Ascending aorta (tissue), 2 donors: ENCODE measurements at regions not wholly inside any gene's neighbourhood (a gene's known extent, or its start where the extent isn't known, plus 50 kb on each side); places are given as distances from the start of the nearest gene placed in this dataset.
"Not testable (repeated sequence)": the region's sequence is repeated elsewhere in the genome, so short reads cannot be mapped to it uniquely, and the experiment has no call there.

Source experiments
- DNase-seq, 2 donors: peaks; one replicate each; pipeline ENCODE4 v3.0.0-alpha.2; 2019; ENCODE audit warnings: low spot score in 2 of 2
- H3K27ac ChIP-seq, 2 donors: fragments of 200-600 bp; sonication (generic); one replicate each; pipeline ENCODE4 v1.5.1; 2016 to 2017; ENCODE audit warnings: mild to moderate bottlenecking in 1 of 2
- H3K27me3 ChIP-seq: fragments of 200-600 bp; sonication (generic); one replicate; pipeline ENCODE4 v1.5.1; 2017
- H3K36me3 ChIP-seq, 2 donors: fragments of 200-600 bp; sonication (generic); one replicate each; pipeline ENCODE4 v1.5.1; 2016
- H3K4me1 ChIP-seq, 2 donors: fragments of 200-600 bp; sonication (generic); one replicate each; pipeline ENCODE4 v1.5.1; 2016 to 2017; ENCODE audit warnings: mild to moderate bottlenecking in 1 of 2
- H3K4me3 ChIP-seq, 2 donors: fragments of 200-600 bp; sonication (generic); one replicate each; pipeline ENCODE4 v1.5.1; 2016 to 2017; ENCODE audit warnings: mild to moderate bottlenecking in 1 of 2
- H3K9me3 ChIP-seq, 2 donors: fragments of 200-600 bp; sonication (generic); one replicate each; pipeline ENCODE4 v1.5.1; 2016
- CTCF ChIP-seq, 3 experiments: fragments of 200-600 bp in 2 of 3; fragments of 450-650 bp in 1 of 3; sonication (generic) in 2 of 3; IDR thresholded peaks; one replicate each; pipeline ENCODE4 v1.5.1; 2016 to 2019; ENCODE audit warnings: antibody characterized with exemption in 3 of 3, mild to moderate bottlenecking in 1 of 3, moderate library complexity in 1 of 3
- intact Hi-C: fragments of 100-400 bp; cut with DNase I; formaldehyde crosslinking; loops from one replicate; pipeline ENCODE4 v1.15.1; 2023

GRCh38 chr5:121640298-121640697 is 211.4 kb upstream of the FTMT start:
- no peak overlapping the region for H3K27ac ChIP-seq
- no peak for DNase-seq
- H3K4me3 ChIP-seq = no peak overlapping the region
- H3K4me1 ChIP-seq = no peaks in the 10 kb centered on the region
- no peaks in the 10 kb centered on the region for H3K9me3 ChIP-seq
- no peak for TF ChIP-seq CTCF (IDR thresholded peaks at IDR 0.05)
- intact Hi-C loops = no loop called here
- no peaks in the 10 kb centered on the region for H3K27me3 ChIP-seq
- H3K36me3 ChIP-seq = no peaks in the 10 kb centered on the region

GRCh38 chr5:121658221-121658620 is 193.5 kb upstream of the FTMT start:
- DNase-seq = no peak
- no peaks in the 10 kb centered on the region for H3K36me3 ChIP-seq
- no peaks in the 10 kb centered on the region for H3K9me3 ChIP-seq
- no peak overlapping the region for H3K4me3 ChIP-seq
- TF ChIP-seq CTCF (IDR thresholded peaks at IDR 0.05) = no peak
- H3K27me3 ChIP-seq = no peaks in the 10 kb centered on the region
- intact Hi-C loops = no loop called here
- H3K4me1 ChIP-seq = no peaks in the 10 kb centered on the region
- no peak overlapping the region for H3K27ac ChIP-seq

GRCh38 chr5:121660142-121660541 is 191.5 kb upstream of the FTMT start:
- DNase-seq = no peak
- H3K36me3 ChIP-seq = no peaks in the 10 kb centered on the region
- no peak for TF ChIP-seq CTCF (IDR thresholded peaks at IDR 0.05)
- no peaks in the 10 kb centered on the region for H3K4me1 ChIP-seq
- no peak overlapping the region for H3K27ac ChIP-seq
- H3K27me3 ChIP-seq = no peaks in the 10 kb centered on the region
- H3K4me3 ChIP-seq = no peak overlapping the region
- H3K9me3 ChIP-seq = no peaks in the 10 kb centered on the region
- intact Hi-C loops = no loop called here

- H3K9me3 ChIP-seq, H3K4me3 ChIP-seq, DNase-seq, H3K4me1 ChIP-seq, intact Hi-C loops, H3K27me3 ChIP-seq, H3K27ac ChIP-seq, H3K36me3 ChIP-seq: not testable (repeated sequence)
These were observed 186.1 kb upstream of the FTMT start for GRCh38 chr5:121665542-121665941.

- H3K27ac ChIP-seq = no peak overlapping the region
- intact Hi-C loops = no loop called here
- H3K4me3 ChIP-seq = no peak overlapping the region
- no peak for TF ChIP-seq CTCF (IDR thresholded peaks at IDR 0.05)
- no peaks in the 10 kb centered on the region for H3K4me1 ChIP-seq
- H3K27me3 ChIP-seq = no peaks in the 10 kb centered on the region
- DNase-seq = no peak
- no peaks in the 10 kb centered on the region for H3K36me3 ChIP-seq
- no peaks in the 10 kb centered on the region for H3K9me3 ChIP-seq
These were observed 184.4 kb upstream of the FTMT start for GRCh38 chr5:121667292-121667691.

GRCh38 chr5:121668635-121669034 is 183.0 kb upstream of the FTMT start:
- H3K36me3 ChIP-seq = no peaks in the 10 kb centered on the region
- no peaks in the 10 kb centered on the region for H3K27me3 ChIP-seq
- DNase-seq = no peak
- no peak for TF ChIP-seq CTCF (IDR thresholded peaks at IDR 0.05)
- H3K4me3 ChIP-seq = no peak overlapping the region
- no peak overlapping the region for H3K27ac ChIP-seq
- H3K9me3 ChIP-seq = no peaks in the 10 kb centered on the region
- intact Hi-C loops = no loop called here
- no peaks in the 10 kb centered on the region for H3K4me1 ChIP-seq
